D721Med (cell line): ENCODE measurements at regions not wholly inside any gene's neighbourhood (a gene's known extent, or its start where the extent isn't known, plus 50 kb on each side); places are given as distances from the start of the nearest gene placed in this dataset.

Source experiments
- DNase-seq: peaks from one replicate; pipeline ENCODE4 v3.0.0; 2011; ENCODE audit warnings: low spot score; ENCODE audit not compliant: insufficient read length
- FAIRE-seq: peaks from 2 replicates; lab custom pipeline; 2011; peaks lifted over from hg19 to GRCh38; lab: Jason Lieb, UNC
- CTCF ChIP-seq: IDR thresholded peaks from 2 replicates; pipeline ENCODE4 v1.5.1; 2012; ENCODE audit warnings: mild to moderate bottlenecking, control low read depth; ENCODE audit not compliant: insufficient read depth; ENCODE audit errors: missing control alignments

- no peak for DNase-seq
- TF ChIP-seq CTCF = no peak
- no peak for FAIRE-seq
These were observed 54.2 kb downstream of the SIX6 start for GRCh38 chr14:60563113-60563512.

GRCh38 chr14:60565211-60565610 is 56.3 kb downstream of the SIX6 start:
- DNase-seq = no peak
- FAIRE-seq = no peak
- TF ChIP-seq CTCF = no peak

- FAIRE-seq (no peak), DNase-seq (no peak)
- no peak for TF ChIP-seq CTCF
These were observed 57.2 kb downstream of the SIX6 start for GRCh38 chr14:60566101-60566500.

- FAIRE-seq (no peak), DNase-seq (no peak)
- TF ChIP-seq CTCF = no peak
These were observed 65.1 kb downstream of the SIX6 start for GRCh38 chr14:60573943-60574495.

GRCh38 chr14:60575008-60575407 is 66.1 kb downstream of the SIX6 start:
- no peak for FAIRE-seq
- no peak for TF ChIP-seq CTCF
- DNase-seq = no peak

- FAIRE-seq (peak; percentile 11), DNase-seq (no peak)
- no peak for TF ChIP-seq CTCF
These were observed 63.6 kb downstream of the SIX1 start for GRCh38 chr14:60585676-60586075.

GRCh38 chr14:60589442-60589841 is 59.8 kb downstream of the SIX1 start:
- FAIRE-seq (no peak), DNase-seq (no peak)
- TF ChIP-seq CTCF = no peak
